ENCODE measurements at regions not wholly inside any gene's neighbourhood (a gene's known extent, or its start where the extent isn't known, plus 50 kb on each side); places are given as distances from the start of the nearest gene placed in this dataset.

- Histone ChIP-seq H3K27me3 (ENCODE audit: control insufficient read depth, insufficient read depth, low read length) (no peaks in the 10 kb centered on the region), H3K36me3 (ENCODE audit: control insufficient read depth, insufficient read depth, low read length) (no peaks in the 10 kb centered on the region), H3K4me3 (ENCODE audit: low read length) (no peak overlapping the region), H3K4me1 (ENCODE audit: control insufficient read depth, insufficient read depth, low read length) (no peaks in the 10 kb centered on the region), H3K9ac (ENCODE audit: low read length) (no peak overlapping the region), H3K9me3 (ENCODE audit: control insufficient read depth, low read length) (no peaks in the 10 kb centered on the region)
These were observed 101.5 kb upstream of the GPC1 start for GRCh38 chr2:240333985-240334384.

- Histone ChIP-seq H3K4me1 (ENCODE audit: control insufficient read depth, insufficient read depth, low read length) (no peaks in the 10 kb centered on the region), H3K27me3 (ENCODE audit: control insufficient read depth, insufficient read depth, low read length) (no peaks in the 10 kb centered on the region), H3K9ac (ENCODE audit: low read length) (no peak overlapping the region), H3K36me3 (ENCODE audit: control insufficient read depth, insufficient read depth, low read length) (no peaks in the 10 kb centered on the region), H3K4me3 (ENCODE audit: low read length) (no peak overlapping the region), H3K9me3 (ENCODE audit: control insufficient read depth, low read length) (no peaks in the 10 kb centered on the region)
These were observed 100.4 kb upstream of the GPC1 start for GRCh38 chr2:240335061-240335460.

- Histone ChIP-seq H3K4me1 (ENCODE audit: control insufficient read depth, insufficient read depth, low read length) (no peaks in the 10 kb centered on the region), H3K9me3 (ENCODE audit: control insufficient read depth, low read length) (no peaks in the 10 kb centered on the region), H3K36me3 (ENCODE audit: control insufficient read depth, insufficient read depth, low read length) (no peaks in the 10 kb centered on the region), H3K27me3 (ENCODE audit: control insufficient read depth, insufficient read depth, low read length) (peaks cover 3% of the 10 kb centered on the region), H3K4me3 (ENCODE audit: low read length) (no peak overlapping the region), H3K9ac (ENCODE audit: low read length) (no peak overlapping the region)
These were observed 98.5 kb upstream of the GPC1 start for GRCh38 chr2:240336820-240337427.

DNA sequence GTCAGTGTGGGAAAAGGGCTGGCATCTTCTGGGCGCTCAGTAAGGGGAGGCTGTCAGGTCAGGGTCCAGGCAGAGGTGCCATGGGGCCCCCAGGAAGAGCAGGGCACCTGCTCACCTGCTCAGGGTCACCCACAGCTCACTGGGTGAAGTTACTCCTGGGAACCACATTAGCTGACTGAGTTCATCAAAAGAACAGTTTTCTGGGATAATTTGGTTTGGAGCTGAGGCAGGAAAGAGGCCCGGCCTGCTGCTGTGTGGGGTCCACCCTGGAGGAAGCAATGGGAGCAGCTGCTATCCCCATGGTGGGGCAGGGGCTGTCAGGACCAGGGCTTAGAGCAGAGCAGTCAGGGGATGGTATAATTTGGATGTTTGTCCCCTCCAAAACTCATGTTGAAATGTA lies 97.2 kb upstream of the GPC1 start:
- Histone ChIP-seq H3K4me3 (ENCODE audit: low read length) (no peak overlapping the region), H3K9me3 (ENCODE audit: control insufficient read depth, low read length) (no peaks in the 10 kb centered on the region), H3K4me1 (ENCODE audit: control insufficient read depth, insufficient read depth, low read length) (no peaks in the 10 kb centered on the region), H3K36me3 (ENCODE audit: control insufficient read depth, insufficient read depth, low read length) (no peaks in the 10 kb centered on the region), H3K9ac (ENCODE audit: low read length) (no peak overlapping the region), H3K27me3 (ENCODE audit: control insufficient read depth, insufficient read depth, low read length) (peaks cover 3% of the 10 kb centered on the region)

GRCh38 chr2:240339411-240340360 lies 95.8 kb upstream of the GPC1 start:
- Histone ChIP-seq H3K4me1 (ENCODE audit: control insufficient read depth, insufficient read depth, low read length) (no peaks in the 10 kb centered on the region), H3K9ac (ENCODE audit: low read length) (no peak overlapping the region), H3K27me3 (ENCODE audit: control insufficient read depth, insufficient read depth, low read length) (peaks cover 3% of the 10 kb centered on the region), H3K36me3 (ENCODE audit: control insufficient read depth, insufficient read depth, low read length) (no peaks in the 10 kb centered on the region), H3K4me3 (ENCODE audit: low read length) (no peak overlapping the region), H3K9me3 (ENCODE audit: control insufficient read depth, low read length) (no peaks in the 10 kb centered on the region)

DNA sequence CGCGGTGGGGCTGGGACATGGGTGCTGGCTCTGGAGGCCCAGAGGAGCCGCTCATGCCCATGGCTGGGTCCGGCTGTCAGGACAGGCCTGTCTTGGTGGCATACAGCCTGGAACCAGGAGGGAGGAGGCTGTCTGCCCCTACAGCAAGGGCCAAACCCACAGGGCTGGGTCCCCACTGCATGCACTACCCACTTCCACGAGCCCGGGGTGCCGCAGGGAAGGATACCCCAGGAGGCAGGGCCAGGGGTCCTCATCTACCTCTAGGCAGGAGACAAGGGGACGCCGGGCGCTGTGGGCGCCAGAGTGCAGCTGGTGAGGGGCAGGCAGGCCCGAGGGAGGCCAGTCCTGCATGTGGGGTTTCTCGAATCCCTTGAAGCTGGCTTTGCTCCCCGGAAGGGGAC lies 95.1 kb upstream of the GPC1 start:
- Histone ChIP-seq H3K4me3 (ENCODE audit: low read length) (no peak overlapping the region), H3K36me3 (ENCODE audit: control insufficient read depth, insufficient read depth, low read length) (no peaks in the 10 kb centered on the region), H3K27me3 (ENCODE audit: control insufficient read depth, insufficient read depth, low read length) (peaks cover 3% of the 10 kb centered on the region), H3K9ac (ENCODE audit: low read length) (no peak overlapping the region), H3K9me3 (ENCODE audit: control insufficient read depth, low read length) (no peaks in the 10 kb centered on the region), H3K4me1 (ENCODE audit: control insufficient read depth, insufficient read depth, low read length) (no peaks in the 10 kb centered on the region)

DNA sequence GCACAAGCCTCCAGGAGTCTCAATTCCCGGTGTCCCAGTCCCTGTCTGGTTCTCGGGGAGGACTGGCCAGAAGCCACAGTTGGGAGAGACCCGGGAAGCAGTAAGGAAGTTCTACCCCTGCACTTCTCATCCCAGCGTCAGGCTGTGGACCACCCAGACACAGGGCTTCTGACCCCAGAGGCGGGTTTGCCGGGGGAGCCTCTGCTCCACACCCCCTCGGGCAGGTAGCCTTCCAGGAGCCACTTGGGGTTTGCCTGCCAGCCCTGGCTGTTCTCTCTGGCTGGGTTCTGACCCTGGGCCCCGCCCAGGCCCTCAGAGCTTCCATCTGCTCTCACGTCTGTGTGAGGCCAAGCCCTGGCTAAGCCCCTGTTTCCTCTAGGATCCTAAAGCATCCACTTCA lies 94.4 kb upstream of the GPC1 start:
- no peak overlapping the region for H3K4me3 ChIP-seq (ENCODE audit: low read length)
- peaks cover 3% of the 10 kb centered on the region for H3K27me3 ChIP-seq (ENCODE audit: control insufficient read depth, insufficient read depth, low read length)
- no peak overlapping the region for H3K9ac ChIP-seq (ENCODE audit: low read length)
- H3K4me1 ChIP-seq (ENCODE audit: control insufficient read depth, insufficient read depth, low read length): no peaks in the 10 kb centered on the region
- no peaks in the 10 kb centered on the region for H3K9me3 ChIP-seq (ENCODE audit: control insufficient read depth, low read length)
- no peaks in the 10 kb centered on the region for H3K36me3 ChIP-seq (ENCODE audit: control insufficient read depth, insufficient read depth, low read length)

DNA sequence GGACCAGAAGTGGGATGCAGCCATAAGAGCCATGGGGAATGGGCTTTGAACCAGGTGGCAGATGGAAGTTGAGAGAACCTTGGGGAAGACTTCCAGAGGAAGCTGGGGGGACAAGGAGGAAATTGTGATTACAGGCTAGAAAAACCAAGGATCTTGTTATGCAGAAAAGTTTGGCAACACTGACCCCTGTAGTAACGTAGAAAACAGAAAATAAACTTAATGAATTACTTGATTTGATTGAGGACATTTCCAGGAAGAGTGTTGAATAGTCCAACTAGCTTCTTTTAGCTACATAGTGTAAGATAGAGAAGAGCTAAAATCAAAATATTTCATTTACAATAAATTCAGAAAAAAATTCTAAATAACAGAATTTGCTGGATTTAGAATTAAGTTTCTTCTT lies 91.9 kb upstream of the GPC1 start:
- H3K9me3 ChIP-seq (ENCODE audit: control insufficient read depth, low read length): no peaks in the 10 kb centered on the region
- peaks cover 6% of the 10 kb centered on the region for H3K27me3 ChIP-seq (ENCODE audit: control insufficient read depth, insufficient read depth, low read length)
- no peaks in the 10 kb centered on the region for H3K36me3 ChIP-seq (ENCODE audit: control insufficient read depth, insufficient read depth, low read length)
- no peak overlapping the region for H3K4me3 ChIP-seq (ENCODE audit: low read length)
- H3K4me1 ChIP-seq (ENCODE audit: control insufficient read depth, insufficient read depth, low read length): no peaks in the 10 kb centered on the region
- H3K9ac ChIP-seq (ENCODE audit: low read length): no peak overlapping the region

DNA sequence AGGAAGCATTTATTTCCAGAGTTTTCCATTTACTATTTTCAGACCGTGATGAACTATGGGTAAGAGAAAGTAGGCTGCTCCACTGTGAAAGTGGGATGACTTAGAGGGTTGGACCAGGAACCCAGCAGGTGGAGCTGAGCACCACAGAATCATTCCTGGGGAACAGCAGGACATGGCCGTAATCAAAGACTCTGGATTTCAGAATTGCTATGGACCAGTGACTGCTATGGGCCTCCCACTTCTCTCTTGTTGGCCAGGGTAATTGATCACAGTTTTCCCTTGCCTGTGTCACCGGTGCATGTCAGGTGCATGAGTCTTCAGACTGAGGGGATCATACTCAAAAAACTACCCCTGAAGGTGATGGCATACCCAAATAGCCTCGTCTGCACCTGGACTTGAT lies 90.6 kb upstream of the GPC1 start:
- H3K4me1 ChIP-seq (ENCODE audit: control insufficient read depth, insufficient read depth, low read length): no peaks in the 10 kb centered on the region
- H3K9ac ChIP-seq (ENCODE audit: low read length): no peak overlapping the region
- no peaks in the 10 kb centered on the region for H3K36me3 ChIP-seq (ENCODE audit: control insufficient read depth, insufficient read depth, low read length)
- no peaks in the 10 kb centered on the region for H3K9me3 ChIP-seq (ENCODE audit: control insufficient read depth, low read length)
- H3K27me3 ChIP-seq (ENCODE audit: control insufficient read depth, insufficient read depth, low read length): peaks cover 6% of the 10 kb centered on the region
- no peak overlapping the region for H3K4me3 ChIP-seq (ENCODE audit: low read length)

- H3K27me3 ChIP-seq (ENCODE audit: control insufficient read depth, insufficient read depth, low read length): peaks cover 3% of the 10 kb centered on the region
- H3K4me1 ChIP-seq (ENCODE audit: control insufficient read depth, insufficient read depth, low read length): no peaks in the 10 kb centered on the region
- no peaks in the 10 kb centered on the region for H3K9me3 ChIP-seq (ENCODE audit: control insufficient read depth, low read length)
- H3K36me3 ChIP-seq (ENCODE audit: control insufficient read depth, insufficient read depth, low read length): no peaks in the 10 kb centered on the region
- no peak overlapping the region for H3K9ac ChIP-seq (ENCODE audit: low read length)
- H3K4me3 ChIP-seq (ENCODE audit: low read length): no peak overlapping the region
These were observed 89.3 kb upstream of the GPC1 start for GRCh38 chr2:240346015-240346752.

DNA sequence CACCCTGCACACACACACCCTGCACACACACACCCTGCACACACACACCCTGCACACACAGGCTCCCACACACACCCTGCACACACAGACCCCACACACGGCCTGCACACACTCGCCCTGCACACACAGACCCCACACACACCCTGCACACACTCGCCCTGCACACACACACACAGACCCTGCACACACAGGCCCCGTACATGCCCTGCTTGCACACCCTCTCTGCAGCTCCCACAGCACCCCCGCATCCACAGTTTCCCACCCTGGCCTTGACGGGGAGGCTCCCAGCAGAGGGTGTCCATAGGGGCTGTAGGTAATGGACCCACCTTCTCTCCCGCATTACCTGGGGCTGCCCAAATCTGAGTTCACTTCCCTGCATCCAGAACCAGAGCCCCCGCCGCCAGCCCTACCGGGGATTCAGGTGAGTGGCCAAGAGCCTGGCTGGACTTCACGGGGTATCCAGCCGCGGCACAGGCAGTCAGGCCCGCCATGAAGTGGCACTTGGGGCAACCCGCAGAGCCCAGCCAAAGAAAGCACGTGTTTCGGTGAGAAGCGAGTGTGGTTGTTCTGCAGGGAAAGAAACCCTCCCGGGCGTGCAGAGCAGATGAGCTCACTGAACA lies 88.6 kb upstream of the GPC1 start:
- Histone ChIP-seq H3K27me3 (ENCODE audit: control insufficient read depth, insufficient read depth, low read length) (peaks cover 3% of the 10 kb centered on the region), H3K36me3 (ENCODE audit: control insufficient read depth, insufficient read depth, low read length) (no peaks in the 10 kb centered on the region), H3K4me3 (ENCODE audit: low read length) (no peak overlapping the region), H3K9ac (ENCODE audit: low read length) (no peak overlapping the region), H3K4me1 (ENCODE audit: control insufficient read depth, insufficient read depth, low read length) (no peaks in the 10 kb centered on the region), H3K9me3 (ENCODE audit: control insufficient read depth, low read length) (no peaks in the 10 kb centered on the region)
